ENCODE measurements at regions not wholly inside any gene's neighbourhood (a gene's known extent, or its start where the extent isn't known, plus 50 kb on each side); places are given as distances from the start of the nearest gene placed in this dataset.

DNA sequence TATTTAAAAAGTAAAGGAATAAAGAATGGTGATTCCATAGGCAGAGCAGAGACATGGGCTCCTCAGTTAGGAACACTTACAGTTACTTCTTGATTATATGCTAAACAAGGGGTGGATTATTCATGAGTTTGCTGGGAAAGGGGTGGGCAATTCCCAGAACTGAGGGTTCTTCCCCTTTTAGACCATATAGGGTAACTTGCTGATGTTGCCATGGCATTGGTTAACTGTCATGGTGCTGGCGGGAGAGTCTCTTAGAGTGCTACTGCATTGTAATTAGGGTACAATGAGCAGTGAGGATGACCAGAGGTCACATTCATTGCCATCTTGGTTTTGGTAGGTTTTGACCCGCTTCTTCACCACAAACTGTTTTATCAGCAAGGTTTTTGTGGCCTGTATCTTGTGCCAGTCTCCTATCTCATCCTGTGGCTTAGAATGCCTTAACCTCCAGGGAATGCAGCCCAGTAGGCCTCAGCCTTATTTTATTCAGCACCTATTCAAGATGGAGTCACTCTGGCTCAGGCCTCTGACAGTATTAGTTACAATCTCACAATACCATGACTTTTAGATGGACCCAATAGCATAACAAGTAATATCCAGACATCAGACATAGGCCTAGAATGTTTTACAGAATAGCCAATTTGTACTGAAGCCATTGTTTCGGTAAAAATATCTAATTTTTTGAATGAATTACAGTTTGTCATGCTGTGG lies 106.8 kb downstream of the ZBTB18 start:
- no peak for DNase-seq (ENCODE audit: low read depth in 2 of 2)

- no peak for DNase-seq (ENCODE audit: low read depth in 2 of 2)
These were observed 108.6 kb downstream of the ZBTB18 start for GRCh38 chr1:244159646-244160045.

GRCh38 chr1:244160455-244161235 lies 109.6 kb downstream of the ZBTB18 start:
- DNase-seq (ENCODE audit: low read depth in 2 of 2): no peak

DNA sequence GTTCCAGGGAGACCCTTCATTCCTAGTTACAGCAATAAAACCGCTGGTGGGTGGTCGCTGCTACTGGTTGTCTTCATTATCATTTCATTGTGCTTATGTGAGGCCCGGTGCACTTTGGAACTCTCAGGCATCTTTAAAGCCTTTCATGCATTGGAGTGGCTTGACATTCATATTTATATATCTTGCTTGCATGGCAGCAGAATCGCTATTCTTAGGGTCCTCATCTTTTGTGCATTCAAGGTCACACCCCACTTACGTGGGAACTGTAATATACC lies 110.1 kb downstream of the ZBTB18 start:
- DNase-seq (ENCODE audit: low read depth in 2 of 2): no peak

DNA sequence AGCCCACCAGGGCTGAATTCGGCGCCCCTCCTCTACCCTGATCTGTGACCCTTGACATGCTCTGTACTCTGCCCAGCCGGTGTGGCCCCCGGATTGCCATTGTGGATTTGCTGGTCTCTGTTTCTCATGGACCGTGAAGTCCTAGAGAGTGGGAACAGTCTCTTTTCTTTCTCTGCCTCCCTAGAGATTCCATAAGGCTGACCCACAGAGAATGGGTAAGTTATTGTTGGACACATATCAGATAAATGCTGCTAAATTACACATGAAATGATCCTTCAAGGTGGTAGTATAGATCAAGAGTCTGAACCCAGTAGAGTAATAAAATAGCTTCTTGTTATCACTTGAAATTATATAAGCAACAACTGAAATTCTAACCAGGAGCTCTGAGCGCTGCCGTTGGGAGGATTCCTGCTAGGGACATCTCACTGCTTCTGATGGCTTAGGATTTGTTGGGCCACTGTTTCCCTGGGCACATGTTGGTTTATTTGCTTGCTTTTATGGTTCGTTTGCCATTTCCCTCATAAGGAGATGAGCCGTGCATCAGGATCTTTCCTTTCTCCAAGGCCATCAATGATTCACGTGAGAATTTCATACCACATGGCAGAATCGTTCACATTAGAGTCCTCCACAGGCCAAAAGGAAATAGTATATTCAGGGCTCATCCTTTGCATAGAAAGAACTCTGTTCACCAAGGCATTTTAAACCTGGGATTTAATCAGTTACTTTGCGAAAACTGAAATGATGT lies 111.9 kb downstream of the ZBTB18 start:
- DNase-seq (ENCODE audit: low read depth in 2 of 2): no peak

GRCh38 chr1:244163861-244164510 lies 112.9 kb downstream of the ZBTB18 start:
- DNase-seq (ENCODE audit: low read depth in 2 of 2): no peak

DNA sequence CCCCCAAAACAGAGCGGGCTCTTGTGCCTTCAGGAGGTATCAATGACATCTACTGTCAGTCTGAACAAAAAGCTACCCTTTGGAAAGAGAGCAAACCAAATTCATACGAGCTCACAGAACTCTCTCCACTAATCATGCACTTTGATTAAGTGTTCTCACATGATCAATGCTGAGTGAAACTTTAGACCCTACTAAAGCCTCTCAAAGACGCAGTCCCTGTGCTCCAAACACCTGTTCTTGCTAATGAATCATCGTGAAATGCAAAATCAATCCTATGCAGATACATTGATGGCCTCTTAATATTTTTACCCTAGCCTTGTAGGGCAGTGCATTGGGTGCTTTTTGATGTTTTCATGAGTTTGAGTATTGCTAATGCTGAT lies 113.4 kb downstream of the ZBTB18 start:
- no peak for DNase-seq (ENCODE audit: low read depth in 2 of 2)

DNA sequence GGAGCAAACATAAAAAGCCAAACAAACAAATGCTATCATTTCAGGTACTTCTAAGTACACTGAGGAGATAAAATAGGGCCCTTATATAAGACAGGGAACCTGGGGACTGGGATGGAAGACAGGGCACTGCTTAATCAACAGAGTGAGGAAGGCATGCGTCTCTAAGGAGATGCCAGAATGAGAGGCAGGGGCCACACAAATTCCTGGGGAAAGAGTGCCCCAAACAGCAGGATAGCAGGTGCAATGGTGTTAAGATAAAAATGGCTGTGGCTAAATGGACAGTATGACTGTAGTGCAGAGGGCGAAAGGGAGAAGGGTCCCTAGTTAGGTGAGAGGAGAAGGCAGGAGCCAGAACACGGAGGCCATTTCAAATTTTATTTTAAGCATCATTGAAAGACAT lies 113.9 kb downstream of the ZBTB18 start:
- DNase-seq (ENCODE audit: low read depth in 2 of 2): no peak

DNA sequence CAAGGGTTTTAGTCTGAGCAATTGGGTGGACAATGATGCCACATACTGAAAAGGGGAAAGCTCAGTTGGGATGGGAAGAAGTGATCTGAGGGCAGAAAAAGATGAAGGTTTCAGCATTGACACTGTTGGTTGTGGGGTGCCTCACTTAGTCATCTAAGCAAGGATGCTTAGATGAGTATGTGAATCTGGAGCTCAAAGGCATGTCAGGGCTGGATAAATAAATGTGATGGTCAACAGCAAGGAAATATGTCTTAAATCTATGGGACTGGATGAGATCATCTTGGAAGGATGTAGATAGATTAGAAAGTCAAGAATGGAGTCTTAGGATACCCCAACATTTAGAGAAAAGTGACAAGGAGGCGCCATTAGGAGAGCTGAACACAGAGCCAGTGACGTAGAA lies 114.6 kb downstream of the ZBTB18 start:
- no peak for DNase-seq (ENCODE audit: low read depth in 2 of 2)

DNA sequence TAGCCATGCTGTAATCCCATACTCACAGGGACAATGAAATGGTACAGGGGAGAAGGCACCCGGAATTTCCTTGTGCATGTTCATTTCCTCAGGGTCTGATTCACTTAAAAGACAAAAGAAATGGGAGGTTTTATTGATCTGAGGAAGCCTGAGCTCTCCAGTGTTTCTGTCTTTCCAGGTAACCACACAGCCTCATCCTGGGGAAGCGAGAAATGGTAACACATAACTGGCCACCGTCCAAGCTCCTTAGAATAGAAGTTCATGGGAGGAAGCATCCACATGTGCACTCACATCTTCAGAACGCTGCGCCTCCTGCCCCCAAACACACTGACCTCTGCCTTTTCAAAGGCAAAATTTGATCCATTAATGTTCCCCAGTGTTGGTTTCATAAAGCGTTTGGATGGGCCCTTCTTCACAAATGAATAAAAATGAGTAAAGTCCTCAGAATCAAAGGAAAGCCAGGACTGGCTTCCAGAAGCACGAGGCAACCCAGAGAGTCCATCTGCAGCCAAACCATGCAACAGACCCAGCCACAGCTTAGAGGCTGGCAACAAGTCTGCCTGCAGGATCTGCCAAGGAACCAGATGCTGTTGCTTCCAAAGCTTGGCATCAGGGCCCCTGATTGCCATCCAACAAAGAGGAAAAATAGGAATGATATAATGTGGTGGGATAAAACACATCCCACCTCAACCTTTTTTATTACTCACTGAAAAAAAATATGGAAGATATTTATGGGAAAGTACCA lies 120.3 kb downstream of the ZBTB18 start:
- DNase-seq (ENCODE audit: low read depth in 2 of 2): no peak

DNA sequence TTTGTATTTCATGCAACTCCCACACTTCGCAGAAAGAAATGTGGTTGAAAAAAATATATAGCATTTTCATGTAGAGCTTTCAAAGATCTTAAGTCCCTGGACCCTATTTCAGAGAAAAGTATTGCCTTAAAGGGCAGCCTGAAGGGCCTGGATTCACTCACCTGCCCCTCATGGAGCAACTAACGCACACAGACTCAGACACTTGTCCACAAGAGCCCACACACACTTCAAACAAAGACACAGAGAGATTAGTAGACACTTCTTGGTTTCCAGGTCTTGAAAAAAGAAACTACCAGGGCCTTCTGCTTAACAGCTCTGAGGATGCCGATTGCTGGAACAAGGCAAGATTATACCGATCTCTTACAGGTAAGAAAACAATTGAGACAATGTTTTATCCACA lies 122.2 kb downstream of the ZBTB18 start:
- DNase-seq (ENCODE audit: low read depth in 2 of 2): no peak

DNA sequence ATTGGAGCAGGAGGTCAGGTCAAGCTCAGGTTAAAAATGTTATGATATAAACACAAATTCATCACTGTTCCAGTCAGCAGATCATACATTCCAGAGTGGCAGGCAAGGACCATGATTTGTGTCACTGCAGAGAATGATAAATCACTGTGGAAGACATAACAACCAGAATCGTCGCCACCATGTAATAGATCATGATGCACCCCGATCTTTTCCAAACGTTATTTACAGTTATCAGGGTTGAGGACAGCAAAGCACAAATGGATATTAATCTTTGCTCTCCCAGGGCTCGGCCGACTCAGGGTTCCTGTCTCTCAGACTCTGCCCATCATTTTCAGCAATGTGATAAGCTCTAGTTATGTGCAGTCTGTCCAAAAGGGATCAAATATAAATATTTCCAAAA lies 122.7 kb downstream of the ZBTB18 start:
- no peak for DNase-seq (ENCODE audit: low read depth in 2 of 2)

DNA sequence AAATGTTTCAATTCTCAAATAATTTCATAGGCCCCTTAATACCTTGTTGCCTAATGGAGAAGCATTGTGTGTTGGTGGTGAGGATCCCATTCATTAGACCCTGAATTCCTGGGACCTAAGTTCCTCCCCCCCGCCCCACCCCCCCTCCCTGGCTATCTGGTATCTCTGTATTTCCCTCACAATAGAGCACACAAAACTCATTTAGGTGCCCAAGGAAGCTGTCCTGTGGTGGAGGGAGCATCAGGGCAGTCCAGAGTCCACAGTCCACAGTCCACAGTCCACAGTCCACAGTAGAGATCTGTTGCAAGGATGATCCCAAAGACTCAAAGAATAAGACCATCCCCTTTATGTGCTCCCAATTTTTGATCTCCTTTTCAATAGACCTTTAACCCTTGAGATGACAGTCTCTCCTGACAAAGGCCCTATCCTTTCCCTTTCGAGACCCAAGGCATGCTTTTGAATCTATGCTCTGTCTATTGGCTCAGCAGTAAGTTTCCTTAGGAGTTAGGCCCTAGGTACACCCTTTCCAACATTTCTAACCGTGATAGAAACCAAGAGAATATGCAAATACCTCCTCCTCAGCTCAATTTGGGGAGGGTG lies 123.9 kb downstream of the ZBTB18 start:
- no peak for DNase-seq (ENCODE audit: low read depth in 2 of 2)

- DNase-seq (ENCODE audit: low read depth in 2 of 2): no peak
These were observed 125.1 kb downstream of the ZBTB18 start for GRCh38 chr1:244176201-244176600.

GRCh38 chr1:244180256-244180655 lies 129.2 kb downstream of the ZBTB18 start:
- DNase-seq (ENCODE audit: low read depth in 2 of 2): no peak

GRCh38 chr1:244181867-244182266 lies 130.8 kb downstream of the ZBTB18 start:
- DNase-seq (ENCODE audit: low read depth in 2 of 2): no peak

GRCh38 chr1:244183037-244183436 lies 132.0 kb downstream of the ZBTB18 start:
- DNase-seq (ENCODE audit: low read depth in 2 of 2): no peak

- no peak for DNase-seq (ENCODE audit: low read depth in 2 of 2)
These were observed 135.3 kb downstream of the ZBTB18 start for GRCh38 chr1:244186372-244186771.

DNA sequence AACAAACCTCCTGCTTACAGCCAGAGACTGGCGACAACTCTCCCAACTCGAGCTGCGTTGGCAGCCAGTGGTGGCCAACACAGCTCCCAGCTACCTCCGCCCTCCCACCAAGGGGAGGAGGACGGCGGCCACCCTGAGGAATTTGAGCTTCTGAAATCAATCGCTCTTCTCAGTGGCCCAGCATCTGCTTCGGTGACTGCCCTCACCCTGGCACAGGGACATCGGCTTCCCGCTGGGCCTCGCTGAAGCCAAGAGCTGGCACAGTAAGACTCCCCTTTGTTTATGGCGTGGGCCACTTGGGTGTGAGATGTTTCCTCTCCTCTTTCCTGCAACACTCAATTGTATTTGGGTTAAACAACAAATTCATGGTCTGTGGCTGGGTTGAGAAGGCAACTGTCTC lies 136.2 kb downstream of the ZBTB18 start:
- DNase-seq (ENCODE audit: low read depth in 2 of 2): no peak

DNA sequence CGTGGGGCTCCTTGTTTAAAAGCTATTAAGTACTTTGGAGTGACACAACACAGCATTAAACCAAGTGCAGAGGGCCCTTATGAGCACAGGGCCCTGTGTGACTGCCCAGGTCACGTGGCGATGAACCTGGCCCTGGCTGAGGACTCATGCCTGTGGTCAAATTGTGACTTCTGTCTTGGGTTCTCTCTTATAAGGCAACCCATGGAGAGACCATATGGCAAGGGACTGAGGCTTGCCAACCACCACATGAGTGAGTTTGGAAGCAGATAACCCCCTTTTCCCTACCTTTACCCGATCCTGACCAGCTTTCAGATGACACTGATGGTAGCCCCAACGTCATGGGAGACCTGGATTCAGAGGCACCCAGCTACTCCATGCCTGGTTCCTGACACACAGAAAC lies 140.5 kb downstream of the ZBTB18 start:
- DNase-seq (ENCODE audit: low read depth in 2 of 2): no peak

DNA sequence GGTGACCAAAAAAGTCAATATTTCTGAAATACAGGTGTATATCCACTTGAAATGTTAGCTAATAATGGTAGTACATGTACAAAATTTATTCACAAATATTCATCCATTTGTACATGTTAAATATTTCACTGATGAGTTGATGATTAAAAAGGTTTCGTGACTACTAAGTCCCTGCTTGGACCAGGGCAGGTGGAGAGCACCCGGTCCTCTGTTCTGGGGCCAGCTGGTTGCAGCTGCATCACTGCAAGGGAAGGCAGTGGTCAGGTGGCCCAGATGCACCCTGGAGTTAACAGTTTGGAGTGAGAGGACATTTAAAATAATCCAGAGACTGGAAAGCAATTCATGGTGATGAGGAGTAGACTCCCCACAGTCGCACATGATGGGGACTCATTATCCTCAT lies 141.2 kb downstream of the ZBTB18 start:
- DNase-seq (ENCODE audit: low read depth in 2 of 2): no peak

Data from stimulated activated CD4-positive, alpha-beta T cell treated with anti-CD3 and anti-CD28 coated beads, Interleukin-12 subunit alpha, Interleukin-12 subunit beta, amount 100 ng/mL, for 24 hours (primary cell).